ENCODE measurements at regions not wholly inside any gene's neighbourhood (a gene's known extent, or its start where the extent isn't known, plus 50 kb on each side); places are given as distances from the start of the nearest gene placed in this dataset.
"Not testable (repeated sequence)": the region's sequence is repeated elsewhere in the genome, so short reads cannot be mapped to it uniquely, and the experiment has no call there.

DNA sequence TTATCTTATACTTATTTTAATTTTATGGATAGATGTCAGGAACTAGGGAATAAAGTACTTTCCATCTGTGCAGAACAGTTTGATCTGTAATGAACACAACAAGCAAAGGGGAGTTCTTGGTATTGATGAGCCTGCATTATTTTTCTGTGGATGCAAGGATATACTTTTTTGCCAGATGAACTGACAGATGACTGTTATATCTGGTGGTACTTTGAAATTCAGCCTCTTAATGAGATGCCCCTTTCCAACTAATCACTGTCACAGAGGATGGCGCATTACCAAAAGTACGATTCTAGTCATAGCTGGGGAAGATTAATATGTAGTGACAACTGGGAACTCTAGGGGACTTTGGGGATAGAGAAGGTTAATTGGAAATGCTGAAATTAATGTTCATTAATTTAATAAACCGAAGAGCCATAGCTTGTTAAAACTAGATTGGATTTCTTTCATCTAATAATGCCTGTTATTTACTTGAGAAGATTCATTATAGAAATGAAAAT lies 603.4 kb upstream of the CNTN5 start:
- H3K27me3 Mint-ChIP-seq = no peaks in the 10 kb centered on the region
- no peak overlapping the region for H3K27ac Mint-ChIP-seq
- H3K4me3 Mint-ChIP-seq (ENCODE audit: low read depth) = no peak overlapping the region
- H3K36me3 Mint-ChIP-seq (ENCODE audit: insufficient read depth) = no peaks in the 10 kb centered on the region
- H3K4me1 Mint-ChIP-seq (ENCODE audit: low read depth) = peaks cover 2% of the 10 kb centered on the region
- H3K9me3 Mint-ChIP-seq (ENCODE audit: low read depth) = peaks cover 3% of the 10 kb centered on the region
- TF ChIP-seq, protein P1, sequence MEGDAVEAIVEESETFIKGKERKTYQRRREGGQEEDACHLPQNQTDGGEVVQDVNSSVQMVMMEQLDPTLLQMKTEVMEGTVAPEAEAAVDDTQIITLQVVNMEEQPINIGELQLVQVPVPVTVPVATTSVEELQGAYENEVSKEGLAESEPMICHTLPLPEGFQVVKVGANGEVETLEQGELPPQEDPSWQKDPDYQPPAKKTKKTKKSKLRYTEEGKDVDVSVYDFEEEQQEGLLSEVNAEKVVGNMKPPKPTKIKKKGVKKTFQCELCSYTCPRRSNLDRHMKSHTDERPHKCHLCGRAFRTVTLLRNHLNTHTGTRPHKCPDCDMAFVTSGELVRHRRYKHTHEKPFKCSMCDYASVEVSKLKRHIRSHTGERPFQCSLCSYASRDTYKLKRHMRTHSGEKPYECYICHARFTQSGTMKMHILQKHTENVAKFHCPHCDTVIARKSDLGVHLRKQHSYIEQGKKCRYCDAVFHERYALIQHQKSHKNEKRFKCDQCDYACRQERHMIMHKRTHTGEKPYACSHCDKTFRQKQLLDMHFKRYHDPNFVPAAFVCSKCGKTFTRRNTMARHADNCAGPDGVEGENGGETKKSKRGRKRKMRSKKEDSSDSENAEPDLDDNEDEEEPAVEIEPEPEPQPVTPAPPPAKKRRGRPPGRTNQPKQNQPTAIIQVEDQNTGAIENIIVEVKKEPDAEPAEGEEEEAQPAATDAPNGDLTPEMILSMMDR (IDR thresholded peaks at IDR 0.05; ENCODE audit: unreplicated experiment) = no peak
- DNase-seq (ENCODE audit: low spot score, unreplicated experiment) = no peak

DNA sequence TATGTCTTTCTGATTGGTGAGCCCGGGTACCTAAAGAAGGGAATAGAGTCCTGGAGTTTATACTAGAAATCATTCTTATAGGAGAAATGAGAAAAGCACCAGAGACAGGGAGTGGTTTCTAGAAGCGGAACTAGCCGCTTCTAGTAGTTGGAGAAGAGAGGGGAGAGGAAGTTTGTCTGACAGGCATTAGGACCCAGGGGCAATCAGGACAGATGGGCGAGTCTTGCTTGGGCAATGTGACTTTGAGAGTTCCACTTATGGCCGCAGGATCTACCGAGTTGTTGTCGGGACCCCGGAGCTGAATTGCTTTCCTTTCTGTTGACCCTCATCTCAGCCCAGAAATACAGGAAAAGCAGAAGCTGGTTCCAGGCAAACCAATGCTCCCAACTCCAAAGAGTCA lies 596.8 kb upstream of the CNTN5 start:
- no peak overlapping the region for H3K27ac Mint-ChIP-seq
- H3K27me3 Mint-ChIP-seq = no peaks in the 10 kb centered on the region
- TF ChIP-seq, protein P1 (IDR thresholded peaks at IDR 0.05; ENCODE audit: unreplicated experiment) = no peak
- DNase-seq (ENCODE audit: low spot score, unreplicated experiment) = no peak
- H3K4me1 Mint-ChIP-seq (ENCODE audit: low read depth) = no peaks in the 10 kb centered on the region
- H3K36me3 Mint-ChIP-seq (ENCODE audit: insufficient read depth) = no peaks in the 10 kb centered on the region
- peaks cover 13% of the 10 kb centered on the region for H3K9me3 Mint-ChIP-seq (ENCODE audit: low read depth)
- H3K4me3 Mint-ChIP-seq (ENCODE audit: low read depth) = no peak overlapping the region

DNA sequence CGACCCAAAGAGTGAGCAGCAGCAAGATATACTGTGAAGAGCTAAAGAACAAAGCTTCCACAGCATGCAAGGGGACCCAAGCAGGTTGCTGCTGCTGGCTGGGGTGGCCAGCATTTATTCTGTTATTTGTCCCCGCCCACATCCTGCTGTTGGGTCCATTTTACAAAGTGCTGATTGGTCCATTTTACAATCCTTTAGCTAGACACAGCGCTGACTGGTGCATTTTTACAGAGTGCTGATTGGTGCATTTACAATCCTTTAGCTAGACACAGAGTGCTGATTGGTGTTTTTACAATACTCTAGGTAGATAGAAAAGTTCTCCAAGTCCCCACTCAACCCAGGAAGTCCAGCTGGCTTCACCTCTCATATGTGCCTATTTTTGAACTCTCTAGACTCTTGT lies 596.0 kb upstream of the CNTN5 start:
- H3K27me3 Mint-ChIP-seq; DNase-seq (ENCODE audit: low spot score, unreplicated experiment); H3K4me1 Mint-ChIP-seq (ENCODE audit: low read depth); H3K4me3 Mint-ChIP-seq (ENCODE audit: low read depth); H3K27ac Mint-ChIP-seq; H3K36me3 Mint-ChIP-seq (ENCODE audit: insufficient read depth); H3K9me3 Mint-ChIP-seq (ENCODE audit: low read depth): not testable (repeated sequence)

DNA sequence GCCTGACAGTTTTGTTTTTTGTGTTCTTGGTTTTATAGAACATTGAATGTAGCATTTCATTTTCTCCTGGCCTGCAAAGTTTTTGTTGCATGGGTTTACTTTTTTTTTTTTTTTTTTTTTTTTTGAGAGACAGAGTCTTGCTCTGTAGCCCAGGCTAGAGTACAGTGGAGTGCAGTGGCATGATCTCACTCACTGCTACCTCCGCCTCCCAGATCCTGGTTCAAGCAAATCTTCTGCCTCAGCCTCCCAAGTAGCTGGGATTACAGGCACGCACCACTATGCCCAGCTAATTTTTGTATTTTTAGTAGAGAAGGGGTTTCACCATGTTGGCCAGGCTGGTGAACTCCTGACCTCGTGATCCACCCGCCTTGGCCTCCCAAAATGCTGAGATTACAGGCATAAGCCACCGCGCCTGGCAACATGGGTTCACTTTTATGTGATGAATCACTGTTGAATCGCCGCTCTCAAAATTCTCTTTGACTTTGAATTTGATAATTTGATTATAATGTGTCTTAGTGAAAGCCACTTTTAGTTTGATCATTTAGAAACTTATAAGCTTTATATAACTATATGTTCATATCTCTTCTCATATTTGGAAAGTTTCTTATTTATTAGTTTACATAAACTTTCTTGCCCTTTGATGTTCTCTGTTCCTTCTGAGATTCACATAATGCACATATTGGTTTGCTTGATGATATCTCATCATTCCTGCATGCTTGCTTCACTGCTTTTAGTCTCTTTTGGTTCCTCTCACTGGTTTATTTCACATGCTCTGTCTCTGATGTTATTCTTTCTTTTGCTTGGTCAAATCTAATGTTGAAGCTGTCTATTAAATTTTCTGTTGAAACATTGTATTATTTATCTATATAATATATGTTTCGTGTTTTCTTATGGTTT lies 589.0 kb upstream of the CNTN5 start:
- Mint-ChIP-seq H3K36me3 (ENCODE audit: insufficient read depth) (peaks cover 2% of the 10 kb centered on the region), H3K27ac (no peak overlapping the region), H3K27me3 (no peaks in the 10 kb centered on the region), H3K9me3 (ENCODE audit: low read depth) (peaks cover 5% of the 10 kb centered on the region), H3K4me3 (ENCODE audit: low read depth) (no peak overlapping the region), H3K4me1 (ENCODE audit: low read depth) (no peaks in the 10 kb centered on the region)
- TF ChIP-seq, protein P1 (IDR thresholded peaks at IDR 0.05; ENCODE audit: unreplicated experiment) = no peak
- no peak for DNase-seq (ENCODE audit: low spot score, unreplicated experiment)

DNA sequence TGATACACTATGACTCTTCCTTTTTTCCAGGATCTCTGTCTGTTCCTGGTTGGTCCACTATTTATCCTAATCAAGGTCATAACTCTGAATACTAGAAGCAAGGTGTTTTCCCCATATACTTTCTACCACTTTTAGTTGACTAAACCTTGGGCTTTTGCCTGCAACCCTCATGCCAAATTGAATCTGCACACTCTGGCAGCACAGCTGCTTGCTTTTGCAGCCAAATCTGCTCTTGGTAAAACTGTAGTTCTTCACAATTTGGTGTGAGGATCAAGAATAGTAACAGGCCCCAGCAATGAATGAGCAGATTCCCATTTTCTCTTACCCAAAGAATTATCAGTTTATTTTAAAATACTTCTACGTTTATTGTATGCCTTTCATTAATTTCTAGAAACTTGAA lies 586.5 kb upstream of the CNTN5 start:
- H3K4me3 Mint-ChIP-seq (ENCODE audit: low read depth) = no peak overlapping the region
- H3K9me3 Mint-ChIP-seq (ENCODE audit: low read depth) = peaks cover 3% of the 10 kb centered on the region
- H3K27ac Mint-ChIP-seq = no peak overlapping the region
- peaks cover 2% of the 10 kb centered on the region for H3K36me3 Mint-ChIP-seq (ENCODE audit: insufficient read depth)
- no peaks in the 10 kb centered on the region for H3K27me3 Mint-ChIP-seq
- TF ChIP-seq, protein P1 (IDR thresholded peaks at IDR 0.05; ENCODE audit: unreplicated experiment) = no peak
- H3K4me1 Mint-ChIP-seq (ENCODE audit: low read depth) = no peaks in the 10 kb centered on the region
- no peak for DNase-seq (ENCODE audit: low spot score, unreplicated experiment)

DNA sequence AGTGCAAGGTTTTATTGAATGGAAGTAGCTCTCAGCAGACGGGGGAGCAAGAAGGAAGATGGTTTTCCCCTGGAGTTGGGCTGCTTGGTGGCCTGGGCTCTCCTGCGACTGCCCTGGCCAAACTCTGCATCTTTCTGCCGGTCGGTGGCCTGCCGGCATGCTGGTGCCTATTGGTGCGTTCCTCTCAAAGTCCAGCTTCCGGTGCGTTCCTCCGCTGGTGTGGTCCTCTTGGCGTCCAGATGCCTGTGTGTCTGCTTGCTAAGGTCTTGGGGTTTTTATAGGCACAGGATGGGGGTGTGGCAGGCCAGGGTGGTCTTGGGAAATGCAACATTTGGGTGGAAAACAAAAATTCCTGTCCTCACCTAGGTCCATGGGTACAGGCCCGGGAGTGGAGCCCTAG lies 567.4 kb upstream of the CNTN5 start:
- TF ChIP-seq, protein P1 (IDR thresholded peaks at IDR 0.05; ENCODE audit: unreplicated experiment) = no peak
- H3K36me3 Mint-ChIP-seq (ENCODE audit: insufficient read depth) = no peaks in the 10 kb centered on the region
- no peaks in the 10 kb centered on the region for H3K27me3 Mint-ChIP-seq
- H3K4me3 Mint-ChIP-seq (ENCODE audit: low read depth) = no peak overlapping the region
- H3K27ac Mint-ChIP-seq = no peak overlapping the region
- no peak for DNase-seq (ENCODE audit: low spot score, unreplicated experiment)
- no peaks in the 10 kb centered on the region for H3K9me3 Mint-ChIP-seq (ENCODE audit: low read depth)
- no peaks in the 10 kb centered on the region for H3K4me1 Mint-ChIP-seq (ENCODE audit: low read depth)

All from progenitor cell of endocrine pancreas (in vitro differentiated cells).